ENCODE measurements at regions not wholly inside any gene's neighbourhood (a gene's known extent, or its start where the extent isn't known, plus 50 kb on each side); places are given as distances from the start of the nearest gene placed in this dataset.

DNA sequence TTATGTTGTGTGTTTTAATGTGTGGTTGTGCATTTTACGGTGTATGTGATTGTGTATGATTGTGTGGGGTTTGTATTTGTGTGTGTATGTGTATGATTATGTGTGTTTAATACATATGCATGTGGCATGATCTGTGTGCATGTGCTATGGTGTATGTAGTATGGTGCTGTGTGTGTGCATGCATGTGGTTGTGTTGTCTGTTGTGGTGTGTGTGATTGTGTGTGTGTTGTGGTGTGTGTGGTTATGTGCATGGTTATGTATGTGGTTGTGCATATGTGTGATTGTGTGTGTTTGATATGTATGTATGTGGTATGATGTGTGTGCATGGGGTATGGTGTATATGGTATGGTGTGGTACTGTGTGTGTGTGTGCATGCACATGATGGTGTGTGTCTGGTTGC is 148.1 kb upstream of the AGAP1 start:
- Histone ChIP-seq H3F3A (replicated peaks; ENCODE audit: low read depth) (no peaks in the 10 kb centered on the region), H3K4me2 (no peak overlapping the region), H3K27me3 (ENCODE audit: insufficient read depth) (no peaks in the 10 kb centered on the region), H3K9me2 (ENCODE audit: insufficient read depth) (no peaks in the 10 kb centered on the region), H3K4me1 (ENCODE audit: insufficient read depth) (no peaks in the 10 kb centered on the region), H3K4me3 (no peak overlapping the region), H3K36me3 (ENCODE audit: insufficient read depth) (no peaks in the 10 kb centered on the region), H4K20me1 (replicated peaks; ENCODE audit: insufficient read depth) (no peaks in the 10 kb centered on the region), H2AFZ (no peak overlapping the region), H3K79me2 (replicated peaks; ENCODE audit: insufficient read depth) (no peaks in the 10 kb centered on the region), H3K27ac (ENCODE audit: low read depth) (no peak overlapping the region)
- Mint-ChIP-seq H3K4me3 (no peak overlapping the region), H3K36me3 (ENCODE audit: low read depth) (0 out of 3 replicates have a peak, but pooled peaks cover 4% of the 10 kb centered on the region), H3K27ac (no peak overlapping the region), H3K27me3 (ENCODE audit: insufficient read depth, low read depth, poor library complexity) (peaks cover 2% of the 10 kb centered on the region), H3K9me3 (peaks cover 7% of the 10 kb centered on the region), H3K4me1 (no peaks in the 10 kb centered on the region)
- ATAC-seq (no peak), DNase-seq (ENCODE audit: low spot score) (no peak)
- TF ChIP-seq EZH2 (IDR thresholded peaks at IDR 0.05; ENCODE audit: low read depth, unreplicated experiment) (no peak), ZNF114 (CRISPR knock-in tag; IDR thresholded peaks at IDR 0.05) (no peak), STAT1 (IDR thresholded peaks at IDR 0.05; ENCODE audit: unreplicated experiment) (no peak), EZH2phosphoT487 (IDR thresholded peaks at IDR 0.05; ENCODE audit: unreplicated experiment) (no peak), JUNB (IDR thresholded peaks at IDR 0.05; ENCODE audit: unreplicated experiment) (no peak), NANOG (IDR thresholded peaks at IDR 0.05; ENCODE audit: borderline replicate concordance) (no peak), CREB1 (CRISPR knock-in tag; IDR thresholded peaks at IDR 0.05; ENCODE audit: low read depth) (no peak), ZNF331 (CRISPR knock-in tag; IDR thresholded peaks at IDR 0.05; ENCODE audit: low read depth) (no peak), ZNF462 (CRISPR knock-in tag; IDR thresholded peaks at IDR 0.05) (no peak), ETS1 (IDR thresholded peaks at IDR 0.05) (no peak), POLR2AphosphoS5 (IDR thresholded peaks at IDR 0.05; ENCODE audit: low read depth) (no peak)
- TF ChIP-seq, protein P1, sequence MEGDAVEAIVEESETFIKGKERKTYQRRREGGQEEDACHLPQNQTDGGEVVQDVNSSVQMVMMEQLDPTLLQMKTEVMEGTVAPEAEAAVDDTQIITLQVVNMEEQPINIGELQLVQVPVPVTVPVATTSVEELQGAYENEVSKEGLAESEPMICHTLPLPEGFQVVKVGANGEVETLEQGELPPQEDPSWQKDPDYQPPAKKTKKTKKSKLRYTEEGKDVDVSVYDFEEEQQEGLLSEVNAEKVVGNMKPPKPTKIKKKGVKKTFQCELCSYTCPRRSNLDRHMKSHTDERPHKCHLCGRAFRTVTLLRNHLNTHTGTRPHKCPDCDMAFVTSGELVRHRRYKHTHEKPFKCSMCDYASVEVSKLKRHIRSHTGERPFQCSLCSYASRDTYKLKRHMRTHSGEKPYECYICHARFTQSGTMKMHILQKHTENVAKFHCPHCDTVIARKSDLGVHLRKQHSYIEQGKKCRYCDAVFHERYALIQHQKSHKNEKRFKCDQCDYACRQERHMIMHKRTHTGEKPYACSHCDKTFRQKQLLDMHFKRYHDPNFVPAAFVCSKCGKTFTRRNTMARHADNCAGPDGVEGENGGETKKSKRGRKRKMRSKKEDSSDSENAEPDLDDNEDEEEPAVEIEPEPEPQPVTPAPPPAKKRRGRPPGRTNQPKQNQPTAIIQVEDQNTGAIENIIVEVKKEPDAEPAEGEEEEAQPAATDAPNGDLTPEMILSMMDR (conservative IDR thresholded peaks at IDR 0.05; ENCODE audit: low read depth in 2 of 2), result no peak
- TF ChIP-seq, protein P2, sequence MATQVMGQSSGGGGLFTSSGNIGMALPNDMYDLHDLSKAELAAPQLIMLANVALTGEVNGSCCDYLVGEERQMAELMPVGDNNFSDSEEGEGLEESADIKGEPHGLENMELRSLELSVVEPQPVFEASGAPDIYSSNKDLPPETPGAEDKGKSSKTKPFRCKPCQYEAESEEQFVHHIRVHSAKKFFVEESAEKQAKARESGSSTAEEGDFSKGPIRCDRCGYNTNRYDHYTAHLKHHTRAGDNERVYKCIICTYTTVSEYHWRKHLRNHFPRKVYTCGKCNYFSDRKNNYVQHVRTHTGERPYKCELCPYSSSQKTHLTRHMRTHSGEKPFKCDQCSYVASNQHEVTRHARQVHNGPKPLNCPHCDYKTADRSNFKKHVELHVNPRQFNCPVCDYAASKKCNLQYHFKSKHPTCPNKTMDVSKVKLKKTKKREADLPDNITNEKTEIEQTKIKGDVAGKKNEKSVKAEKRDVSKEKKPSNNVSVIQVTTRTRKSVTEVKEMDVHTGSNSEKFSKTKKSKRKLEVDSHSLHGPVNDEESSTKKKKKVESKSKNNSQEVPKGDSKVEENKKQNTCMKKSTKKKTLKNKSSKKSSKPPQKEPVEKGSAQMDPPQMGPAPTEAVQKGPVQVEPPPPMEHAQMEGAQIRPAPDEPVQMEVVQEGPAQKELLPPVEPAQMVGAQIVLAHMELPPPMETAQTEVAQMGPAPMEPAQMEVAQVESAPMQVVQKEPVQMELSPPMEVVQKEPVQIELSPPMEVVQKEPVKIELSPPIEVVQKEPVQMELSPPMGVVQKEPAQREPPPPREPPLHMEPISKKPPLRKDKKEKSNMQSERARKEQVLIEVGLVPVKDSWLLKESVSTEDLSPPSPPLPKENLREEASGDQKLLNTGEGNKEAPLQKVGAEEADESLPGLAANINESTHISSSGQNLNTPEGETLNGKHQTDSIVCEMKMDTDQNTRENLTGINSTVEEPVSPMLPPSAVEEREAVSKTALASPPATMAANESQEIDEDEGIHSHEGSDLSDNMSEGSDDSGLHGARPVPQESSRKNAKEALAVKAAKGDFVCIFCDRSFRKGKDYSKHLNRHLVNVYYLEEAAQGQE (IDR thresholded peaks at IDR 0.05; ENCODE audit: unreplicated experiment), result no peak

All from GM23338 (cell line).